ENCODE measurements at regions not wholly inside any gene's neighbourhood (a gene's known extent, or its start where the extent isn't known, plus 50 kb on each side); places are given as distances from the start of the nearest gene placed in this dataset.

DNA sequence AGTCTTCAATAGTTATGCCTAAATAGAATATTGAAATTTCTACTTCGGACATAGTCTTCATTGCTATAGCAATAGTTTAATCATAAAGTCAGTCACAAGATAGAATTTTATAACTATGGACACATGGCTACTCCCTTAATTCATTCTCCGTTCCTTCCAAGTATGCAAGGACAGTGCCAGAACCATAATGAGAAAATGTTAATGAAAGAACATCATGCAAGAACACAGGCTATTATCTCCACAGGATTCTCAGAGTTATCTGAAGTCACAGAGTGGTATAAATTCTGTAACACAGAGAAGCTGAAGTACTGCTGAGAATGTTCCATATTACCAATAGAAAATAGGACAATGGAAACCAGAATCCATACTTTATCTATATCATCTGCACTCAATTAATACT is 826.2 kb downstream of the EPHA7 start:
- DNase-seq: no peak

DNA sequence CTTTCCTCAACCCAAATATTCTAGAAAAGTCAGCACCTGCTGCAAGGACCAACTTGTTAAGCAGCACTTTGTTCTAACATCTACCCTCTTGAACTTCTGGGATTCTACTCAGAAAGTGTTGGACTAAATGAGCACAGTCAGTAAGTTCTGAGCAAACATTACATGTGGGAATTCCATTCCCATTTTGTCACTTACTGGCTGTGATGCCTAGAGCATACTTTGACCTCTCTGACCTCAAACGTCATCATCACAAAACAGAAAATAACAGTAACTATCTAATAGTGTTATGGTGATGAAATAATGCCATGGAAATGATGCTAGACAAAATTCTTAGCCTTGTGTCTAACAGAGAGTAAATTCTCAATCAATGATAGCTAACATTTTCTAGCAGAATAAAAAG is 829.4 kb downstream of the EPHA7 start:
- DNase-seq: no peak

DNA sequence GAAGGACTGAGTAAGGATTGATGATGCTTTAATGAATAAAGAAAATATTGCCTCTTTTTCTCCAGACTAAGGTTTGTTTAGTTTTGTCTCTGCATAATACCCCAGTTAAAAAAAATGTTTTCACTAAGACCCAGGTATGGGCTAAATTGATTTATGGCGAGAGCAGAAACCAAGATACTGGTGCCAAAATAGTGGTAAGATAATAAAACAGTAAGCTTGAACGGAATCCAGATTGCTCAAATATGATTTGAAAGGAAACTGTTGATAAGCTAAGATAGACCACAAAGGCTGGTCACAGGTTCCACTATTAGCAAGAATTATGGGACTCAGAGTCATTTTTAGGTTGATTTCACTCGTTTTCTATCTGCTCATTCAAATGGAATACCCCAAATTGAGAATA is 831.2 kb downstream of the EPHA7 start:
- DNase-seq: no peak

DNA sequence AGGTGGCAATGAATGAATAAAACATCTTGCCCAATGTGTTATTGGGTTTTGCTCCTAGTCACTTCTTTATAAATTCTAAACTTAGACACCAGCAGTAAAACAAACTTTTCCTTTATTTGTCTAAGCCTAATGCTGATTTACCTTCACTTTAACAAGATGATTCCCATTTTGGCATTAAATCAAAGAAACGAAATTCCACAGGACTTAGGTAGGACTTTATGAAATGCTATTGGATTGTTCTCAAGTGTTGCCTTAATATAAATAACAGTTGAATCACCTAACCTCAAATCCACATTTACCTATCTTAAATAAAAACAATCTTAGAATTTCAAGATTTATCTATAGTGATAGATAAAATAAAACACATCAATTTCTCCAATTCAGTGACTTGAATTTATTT is 831.8 kb downstream of the EPHA7 start:
- no peak for DNase-seq

DNA sequence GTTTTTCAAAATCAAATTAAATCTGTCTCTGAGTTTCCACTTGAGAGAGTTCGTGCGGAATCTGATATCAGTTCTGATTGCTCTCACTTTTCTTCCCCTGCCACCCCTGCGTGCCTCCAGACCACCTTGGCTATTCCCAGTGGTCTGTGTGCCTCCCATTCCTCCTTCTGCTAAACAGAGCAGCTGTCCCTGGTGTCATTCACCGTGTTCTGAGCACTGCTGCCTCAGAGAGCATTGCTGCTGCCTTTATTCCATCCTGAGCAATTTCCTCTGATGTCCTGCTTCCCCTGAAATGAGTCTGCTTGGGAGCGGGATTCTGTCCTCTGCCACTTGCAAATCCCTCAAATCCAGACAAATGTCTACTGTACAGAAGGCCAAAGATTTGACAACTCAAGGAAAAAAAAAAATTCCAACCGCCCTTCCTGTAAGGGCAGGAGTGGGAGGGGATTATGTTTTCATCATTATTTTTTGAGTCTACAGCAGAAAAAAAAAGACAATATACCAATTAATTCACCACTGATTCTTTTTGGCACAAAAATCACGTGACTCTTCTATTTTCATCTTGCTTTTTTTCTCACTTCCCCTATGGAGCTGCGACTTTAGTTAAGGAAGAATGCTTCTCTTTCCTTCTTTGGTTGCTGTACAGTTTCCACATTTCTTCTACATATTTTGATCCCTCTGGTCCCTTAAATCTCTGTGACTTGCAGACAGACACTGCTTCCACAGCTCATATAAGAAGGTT is 833.0 kb downstream of the EPHA7 start:
- no peak for DNase-seq

DNA sequence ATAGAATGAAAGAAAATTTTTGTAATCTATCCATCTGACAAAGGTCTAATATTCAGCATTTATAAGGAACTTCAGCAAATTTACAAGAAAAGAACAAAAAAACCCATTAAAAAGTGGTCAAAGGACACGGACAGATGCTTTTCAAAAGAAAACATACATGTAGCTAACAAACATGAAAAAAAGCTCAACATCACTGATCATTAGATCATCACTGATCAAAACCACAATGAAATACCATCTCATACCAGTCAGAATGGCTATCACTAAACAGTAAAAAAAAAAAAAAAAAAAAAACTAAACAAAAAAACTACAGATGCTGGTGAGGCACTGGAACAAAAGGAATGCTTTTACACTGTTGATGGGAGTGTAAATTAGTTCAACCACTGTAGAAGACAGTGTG is 837.1 kb downstream of the EPHA7 start:
- no peak for DNase-seq

DNA sequence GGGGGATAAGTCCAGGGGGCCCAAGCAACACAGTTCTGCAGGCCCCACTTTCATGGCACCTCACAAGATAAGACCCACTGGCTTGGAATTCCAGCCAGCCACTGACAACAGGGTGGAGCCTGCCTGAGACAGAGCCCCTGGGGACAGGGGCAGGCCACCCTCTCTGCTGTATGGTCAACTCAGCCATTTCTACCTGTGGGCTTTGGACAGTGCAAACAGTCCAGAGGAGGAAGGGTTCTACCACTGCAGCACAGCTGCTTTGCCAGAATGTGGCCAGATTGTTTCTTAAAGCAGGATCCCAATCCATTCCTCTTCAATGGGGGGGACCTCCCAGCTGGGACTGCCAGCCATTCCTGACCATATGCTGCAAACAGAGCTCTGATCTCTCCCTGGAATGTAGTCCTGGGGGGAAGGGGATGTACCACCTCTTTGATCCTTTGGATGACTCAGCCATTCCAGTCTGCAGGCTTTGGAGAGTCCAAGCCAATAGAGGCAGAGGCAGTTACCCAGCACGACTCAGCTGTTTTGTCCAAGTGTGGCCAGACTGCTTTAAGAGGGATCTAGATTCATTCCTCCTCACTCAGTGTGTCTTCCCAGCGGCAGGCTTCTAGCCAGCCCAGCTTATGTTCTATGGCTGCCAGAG is 842.2 kb downstream of the EPHA7 start:
- DNase-seq: no peak

DNA sequence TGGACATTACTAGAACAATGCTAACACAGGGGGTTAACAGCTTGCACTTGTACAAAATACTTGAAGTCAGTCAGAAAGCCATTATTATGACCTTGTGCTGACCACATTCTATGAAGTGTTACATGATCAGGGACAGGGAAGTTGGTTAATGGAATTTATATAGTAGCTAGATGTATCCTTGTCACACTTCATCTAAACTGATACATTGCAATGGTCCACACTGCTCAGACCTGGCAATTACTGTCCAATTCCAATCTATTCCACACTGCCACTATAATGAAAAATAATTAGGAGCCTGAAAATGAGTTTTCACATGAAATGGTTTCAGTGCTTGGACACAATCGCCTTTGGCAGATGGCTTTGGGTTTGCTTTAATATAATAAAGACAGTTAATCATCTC is 850.8 kb downstream of the EPHA7 start:
- DNase-seq: no peak

DNA sequence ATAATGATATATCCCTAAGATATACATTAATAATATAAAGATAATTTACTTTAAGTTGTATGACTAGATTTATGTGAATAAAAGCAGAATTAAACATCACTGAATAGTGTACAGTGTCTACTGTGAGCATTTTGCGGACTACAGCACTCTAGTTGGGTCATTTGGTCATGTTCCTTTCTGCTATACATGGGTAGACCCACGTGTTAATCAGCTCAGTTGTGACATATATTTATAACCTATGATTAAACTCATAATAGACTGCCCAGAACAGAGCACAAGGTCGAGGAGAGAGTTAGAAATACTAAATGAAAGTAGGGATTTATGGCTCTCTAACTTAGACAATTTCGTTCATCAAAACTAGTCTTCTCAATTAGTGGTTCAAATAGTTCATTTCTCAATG is 852.7 kb downstream of the EPHA7 start:
- DNase-seq: no peak

DNA sequence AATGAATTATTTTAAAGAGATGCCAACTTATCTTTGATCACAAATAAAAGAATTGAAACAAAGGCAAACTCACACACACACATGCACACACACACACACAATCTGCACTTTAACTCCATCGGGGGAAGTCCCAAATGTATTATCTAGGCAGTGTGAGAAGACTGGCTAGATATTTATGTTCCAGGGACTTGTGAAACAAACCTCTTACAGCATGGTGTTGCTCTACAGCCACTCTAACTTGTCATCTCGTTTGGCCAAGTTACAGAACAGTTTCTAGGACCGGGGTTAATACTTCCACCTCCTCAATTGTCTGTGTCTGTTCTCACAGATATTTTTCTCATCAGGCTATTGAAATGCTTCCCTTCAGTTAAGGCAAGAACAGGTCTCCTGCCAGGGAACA is 855.0 kb downstream of the EPHA7 start:
- no peak for DNase-seq

DNA sequence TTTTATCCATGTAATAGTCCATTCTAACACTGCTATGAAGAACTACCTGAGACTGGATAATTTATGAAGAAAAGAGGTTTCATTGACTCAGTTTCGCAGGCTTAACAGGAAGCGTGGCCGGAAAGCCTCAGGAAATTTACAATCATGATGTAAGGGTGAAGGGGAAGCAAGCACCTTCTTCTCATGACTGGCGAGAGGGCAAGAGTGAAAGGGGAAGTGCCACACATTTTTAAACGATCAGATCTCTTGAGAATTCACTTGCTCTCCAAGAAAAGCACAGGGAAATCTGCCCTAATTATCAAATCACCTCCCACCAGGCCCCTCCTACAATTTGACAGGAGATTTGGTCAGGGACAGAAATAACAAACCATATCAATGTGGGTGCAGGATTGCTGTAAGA is 859.7 kb downstream of the EPHA7 start:
- no peak for DNase-seq

DNA sequence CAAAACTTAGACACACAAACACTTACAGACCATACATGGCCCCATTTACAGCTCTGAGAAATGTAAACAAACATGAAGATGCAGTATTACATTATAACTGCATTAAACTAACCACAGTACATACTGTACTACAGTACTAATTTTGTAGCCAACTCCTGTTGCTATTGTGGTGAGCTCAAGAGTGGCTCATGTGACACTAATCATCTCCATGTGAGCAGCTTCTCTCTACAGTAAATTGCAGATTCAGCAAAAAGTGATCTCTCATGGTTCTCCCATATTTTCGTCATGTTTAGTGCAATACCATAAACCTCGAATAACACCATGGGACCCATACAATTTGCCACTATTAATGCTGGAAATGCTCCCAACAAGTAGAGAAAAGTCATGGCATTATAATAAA is 860.4 kb downstream of the EPHA7 start:
- DNase-seq: no peak

DNA sequence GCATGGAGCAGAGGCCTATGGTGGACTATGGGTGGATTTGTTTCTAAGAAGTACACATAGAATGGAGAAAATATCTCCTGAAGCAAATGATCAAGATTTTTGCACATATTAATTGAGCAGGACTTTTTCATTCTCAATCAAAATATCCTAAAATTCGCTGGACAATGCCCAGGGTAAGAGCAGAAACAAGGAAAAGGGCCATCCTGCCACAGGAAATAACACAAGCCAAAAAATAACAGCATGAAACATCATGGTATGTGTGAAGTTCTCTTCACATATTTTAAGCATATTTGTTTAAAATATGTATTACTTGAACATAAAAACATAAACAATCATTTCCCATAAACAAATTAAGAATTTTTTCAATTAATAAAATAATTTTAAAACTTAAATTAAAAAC is 868.9 kb downstream of the EPHA7 start:
- no peak for DNase-seq

DNA sequence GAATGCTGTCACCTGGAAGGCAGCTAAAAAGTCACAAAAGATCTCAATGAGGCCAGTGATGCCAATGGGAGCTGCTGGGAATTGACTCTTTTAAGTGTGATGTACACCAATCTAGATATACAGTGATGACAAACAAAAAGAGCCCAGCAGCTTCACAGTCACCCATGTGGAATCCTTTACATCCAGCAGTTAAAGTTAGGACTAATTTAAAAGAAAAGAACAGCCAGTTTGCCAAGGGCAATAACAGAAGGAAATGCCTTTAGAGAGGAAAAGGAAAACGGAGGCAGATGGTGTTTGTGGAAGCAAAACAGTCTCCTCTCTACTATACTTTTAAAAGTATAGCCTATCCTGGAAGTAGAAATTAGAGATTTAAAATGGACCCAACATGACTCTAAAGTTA is 873.5 kb downstream of the EPHA7 start:
- DNase-seq: no peak

DNA sequence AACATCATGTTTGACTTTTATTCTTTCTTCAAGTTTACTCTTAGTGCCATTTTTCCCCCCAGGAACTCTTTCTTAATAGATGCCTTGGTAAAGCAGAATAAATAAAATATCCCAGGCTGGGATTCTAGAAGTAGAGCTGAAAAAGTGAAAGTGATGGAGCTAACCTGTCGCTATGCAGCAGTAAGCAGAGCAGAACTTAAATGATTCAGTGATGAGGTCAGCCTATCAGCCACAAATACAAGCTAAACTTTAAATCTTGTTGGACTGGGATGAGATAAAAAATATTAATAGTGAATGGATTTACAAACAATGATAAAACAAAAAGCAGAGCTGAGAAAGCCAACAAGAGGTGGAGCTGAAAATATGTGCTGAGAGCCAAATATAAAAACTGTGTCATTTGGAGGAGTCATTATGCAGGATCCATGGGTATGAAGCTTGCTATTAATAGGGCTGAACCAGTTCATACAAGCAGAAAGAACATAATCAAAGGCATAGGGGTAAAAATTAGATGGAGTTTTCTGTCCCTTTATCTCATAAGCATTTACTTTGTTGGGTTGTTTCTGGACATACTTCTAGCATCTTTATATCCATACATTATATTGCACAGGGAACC is 877.8 kb downstream of the EPHA7 start:
- DNase-seq: no peak

DNA sequence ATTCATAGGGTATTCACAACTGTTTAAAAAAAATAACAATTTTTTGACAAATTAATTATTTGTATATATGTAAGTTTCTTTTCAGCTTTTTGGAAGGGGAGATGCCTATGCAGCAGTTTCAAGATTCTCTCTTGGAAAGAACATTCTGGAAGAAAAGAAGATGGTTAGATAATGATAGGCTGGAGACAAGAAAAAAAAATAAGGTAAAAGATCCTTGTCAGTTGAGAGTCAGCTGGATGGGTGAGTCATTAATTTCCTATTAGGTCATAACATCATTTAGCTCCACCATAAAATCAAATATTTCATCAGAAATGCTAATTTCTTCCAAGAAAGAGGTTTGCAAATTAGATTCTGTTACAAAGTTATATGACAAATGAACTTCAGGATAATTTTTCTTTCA is 880.4 kb downstream of the EPHA7 start:
- DNase-seq: no peak

DNA sequence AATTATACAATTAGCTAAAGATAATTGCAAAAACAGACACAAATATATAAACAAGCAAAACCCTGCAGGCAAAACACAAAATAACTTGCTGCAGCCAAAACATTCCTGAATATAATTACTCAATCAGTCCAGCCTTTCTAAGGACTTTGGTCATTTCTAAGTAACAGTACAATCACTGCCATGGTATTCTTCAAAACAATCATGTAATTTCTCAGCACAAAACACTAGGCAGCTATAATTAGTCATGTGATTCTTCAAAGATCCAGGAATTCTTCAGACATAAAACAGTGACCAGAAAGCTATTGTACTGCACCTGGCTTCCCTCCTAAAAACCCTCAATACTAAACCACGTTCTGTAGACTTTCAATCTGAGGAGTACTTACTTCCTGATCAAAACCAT is 881.1 kb downstream of the EPHA7 start:
- DNase-seq: no peak

DNA sequence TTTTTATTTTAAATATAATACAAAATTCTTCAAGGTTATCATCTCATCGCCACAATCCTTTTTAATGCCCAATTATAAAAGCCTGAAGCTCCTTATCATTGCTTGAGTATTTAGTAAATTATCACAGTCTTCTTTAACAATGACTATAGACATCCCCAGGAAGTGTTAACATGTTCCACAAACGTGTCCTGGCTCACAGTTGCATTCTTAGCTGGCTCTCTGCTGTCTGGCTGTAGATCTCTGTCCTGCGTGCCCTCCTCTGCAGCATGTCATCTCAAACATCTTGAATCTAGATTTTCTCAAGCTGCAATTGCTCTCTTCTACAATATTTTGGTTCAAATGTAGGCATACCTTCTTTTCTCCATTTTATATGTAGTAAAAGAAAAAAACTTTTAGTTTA is 885.2 kb downstream of the EPHA7 start:
- no peak for DNase-seq

DNA sequence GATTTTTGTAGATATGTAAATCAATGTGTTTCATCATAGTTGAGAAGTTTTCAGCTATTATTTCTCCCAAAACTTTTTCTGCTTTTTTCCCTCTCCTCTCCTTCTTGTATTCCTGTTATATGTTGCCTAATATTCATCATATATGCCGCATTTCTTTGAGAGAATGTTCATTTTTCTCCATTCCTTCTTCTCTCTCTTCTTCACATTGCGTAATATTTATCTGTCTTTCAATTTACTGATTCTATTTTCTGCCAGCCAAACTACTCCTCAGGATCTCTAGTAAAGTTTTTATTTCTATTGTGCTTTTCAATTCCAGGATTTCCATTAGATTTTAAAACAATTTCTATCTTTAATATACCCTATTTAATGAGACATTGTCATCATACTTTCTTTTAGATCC is 896.8 kb downstream of the EPHA7 start:
- DNase-seq: no peak

DNA sequence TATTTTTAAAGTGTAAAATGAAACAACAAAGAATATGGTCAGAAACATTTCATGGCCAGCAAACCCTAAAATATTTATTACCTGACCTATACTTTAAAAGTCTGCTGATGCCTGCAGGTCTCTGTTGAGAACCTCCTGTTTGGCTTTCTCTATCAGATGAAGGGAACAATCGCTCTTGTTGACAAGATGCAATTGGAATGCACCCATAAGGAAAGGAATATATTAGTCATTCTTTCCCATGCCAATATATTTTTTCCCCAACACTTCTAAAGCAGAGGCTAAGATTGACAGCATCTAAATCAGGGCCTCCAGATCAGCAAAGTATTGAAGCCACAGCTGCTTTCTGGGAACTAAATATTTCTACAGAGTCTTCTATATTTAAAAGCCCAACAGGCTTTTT is 897.8 kb downstream of the EPHA7 start:
- no peak for DNase-seq

DNA sequence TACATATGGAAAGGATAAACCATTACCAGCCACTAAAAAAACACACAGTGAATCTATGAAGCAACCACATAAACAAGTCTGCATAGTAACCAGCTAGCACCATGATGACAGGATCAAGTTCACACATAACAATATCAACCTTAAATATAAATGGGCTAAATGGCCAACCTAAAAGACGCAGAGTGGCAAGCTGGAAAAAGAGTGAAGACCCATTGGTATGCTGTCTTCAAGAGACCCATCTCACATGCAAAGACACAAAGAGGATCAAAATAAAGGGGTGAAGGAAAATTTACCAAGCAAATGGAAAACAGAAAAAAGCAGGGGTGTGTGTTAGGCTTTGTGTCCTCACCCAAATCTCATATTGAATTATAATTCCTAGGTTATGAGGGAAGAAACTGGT is 909.2 kb downstream of the EPHA7 start:
- no peak for DNase-seq

DNA sequence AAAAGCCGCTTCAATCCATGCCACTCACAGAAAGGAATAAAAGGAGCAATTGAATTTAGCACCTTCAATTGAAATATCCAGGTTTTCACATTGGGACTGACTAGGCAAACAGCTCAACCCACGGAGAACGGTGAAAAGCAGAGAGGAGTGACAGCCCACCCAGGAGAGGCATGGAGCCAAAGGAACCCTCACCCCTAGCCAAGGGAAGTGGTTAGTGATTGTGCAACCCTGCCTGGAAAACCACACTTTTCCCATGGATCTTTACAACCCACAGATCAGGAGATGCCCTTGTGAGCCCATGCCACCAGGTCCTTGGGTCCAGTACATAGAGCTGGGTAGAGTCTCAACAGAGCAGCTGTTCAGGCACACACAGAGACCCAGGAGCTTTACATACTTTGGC is 911.8 kb downstream of the EPHA7 start:
- no peak for DNase-seq

DNA sequence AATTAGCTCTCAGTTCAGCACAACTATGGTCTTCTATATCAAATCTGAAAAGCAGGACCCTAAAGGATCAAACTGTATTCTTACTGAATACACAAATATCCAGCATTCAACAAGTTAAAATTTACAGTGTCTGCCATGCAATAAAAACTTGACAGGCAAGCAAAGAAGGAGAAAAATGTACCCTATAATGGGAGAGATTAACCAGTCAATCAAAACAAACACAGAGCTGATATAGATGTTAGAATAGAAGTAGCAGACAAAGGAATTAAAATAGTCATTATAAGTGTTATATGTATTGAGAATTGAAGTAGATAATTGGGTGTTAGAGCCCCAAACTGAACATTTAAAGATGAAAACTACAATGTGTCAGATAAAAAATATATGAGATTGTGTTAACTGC is 914.9 kb downstream of the EPHA7 start:
- DNase-seq: no peak

DNA sequence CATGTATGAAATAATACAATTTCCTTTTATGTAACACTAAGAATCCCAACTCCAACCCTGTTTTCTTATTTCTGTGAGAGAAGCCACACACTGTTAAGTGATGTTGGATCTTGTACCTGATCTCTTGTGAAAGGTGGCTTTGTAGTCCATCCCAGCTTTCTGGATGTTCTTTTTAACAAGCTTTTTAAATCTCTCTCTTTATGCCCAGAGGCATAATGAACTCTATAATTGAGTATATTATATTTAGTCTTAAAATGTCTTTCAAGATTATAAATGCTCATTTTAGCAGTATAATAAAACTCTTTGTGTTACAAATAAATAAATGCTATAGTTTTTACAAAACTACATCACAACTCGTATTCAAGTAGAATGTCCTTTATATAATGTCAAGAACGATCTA is 922.1 kb downstream of the EPHA7 start:
- DNase-seq: no peak

DNA sequence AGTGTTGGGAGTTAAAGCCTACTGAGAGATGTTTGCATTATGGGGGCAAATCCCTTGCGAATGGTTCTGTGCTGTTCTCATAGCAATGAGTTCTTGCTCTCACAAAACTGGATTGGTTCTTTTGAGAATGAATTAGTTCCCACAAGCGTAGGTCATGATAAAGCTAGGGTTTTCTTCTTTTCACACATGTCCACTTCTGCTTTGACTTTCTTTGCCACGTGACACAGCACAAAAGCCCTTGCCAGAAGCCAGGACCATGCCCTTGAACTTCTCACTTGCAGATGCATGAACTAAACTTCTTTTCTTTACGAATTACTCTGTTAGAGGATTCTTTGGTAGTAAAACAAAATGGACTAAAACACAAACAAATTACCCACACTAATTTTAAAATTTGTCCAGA is 922.8 kb downstream of the EPHA7 start:
- DNase-seq: no peak

Data from activated naive CD4-positive, alpha-beta T cell treated with anti-CD3 and anti-CD28 coated beads, Interleukin-2, amount 50 U/mL, for 16 hours (primary cell).